22Rv1 (cell line): ENCODE measurements at regions not wholly inside any gene's neighbourhood (a gene's known extent, or its start where the extent isn't known, plus 50 kb on each side); places are given as distances from the start of the nearest gene placed in this dataset.
A peak's percentile ranks its signal among the peaks of the same experiment; 100 is the strongest.

Experiments used
- H3K27ac ChIP-seq: fragments of 450-650 bp; 2 replicates; pipeline ENCODE4 v1.5.1; 2017
- CTCF ChIP-seq: fragments of 450-650 bp; IDR thresholded peaks from 2 replicates; pipeline ENCODE4 v1.5.1; 2017; ENCODE audit warnings: mild to moderate bottlenecking
- ZFX ChIP-seq: fragments of 450-650 bp; IDR thresholded peaks from 2 replicates; pipeline ENCODE4 v1.6.1; 2017; ENCODE audit warnings: antibody characterized with exemption, borderline replicate concordance

GRCh38 chr3:59247402-59247841 is 197.6 kb upstream of the CFAP20DC start:
- H3K27ac ChIP-seq: peak overlapping the region; percentile 27
- TF ChIP-seq CTCF (no peak), ZFX (no peak)

GRCh38 chr3:59246719-59247401 is 197.0 kb upstream of the CFAP20DC start:
- peak overlapping the region; percentile 27 for H3K27ac ChIP-seq

GRCh38 chr3:59245859-59246501 is 196.2 kb upstream of the CFAP20DC start:
- H3K27ac ChIP-seq: no peak overlapping the region
- no peak for TF ChIP-seq CTCF
- TF ChIP-seq ZFX: no peak

More at GRCh38 chr3:59246719-59247401, 197.0 kb upstream of the CFAP20DC start:
- no peak for TF ChIP-seq ZFX
- no peak for TF ChIP-seq CTCF

GRCh38 chr3:59245300-59245858 is 195.6 kb upstream of the CFAP20DC start:
- TF ChIP-seq ZFX (no peak), CTCF (no peak)
- H3K27ac ChIP-seq: no peak overlapping the region

- H3K27ac ChIP-seq: no peak overlapping the region
- TF ChIP-seq ZFX (no peak), CTCF (no peak)
Measured at GRCh38 chr3:59244343-59244742, 194.5 kb upstream of the CFAP20DC start.

- H3K27ac ChIP-seq: no peak overlapping the region
- no peak for TF ChIP-seq CTCF
- TF ChIP-seq ZFX: no peak
Measured at GRCh38 chr3:59243476-59243875, 193.7 kb upstream of the CFAP20DC start.
